NCI-H128 (cell line): ENCODE measurements at regions not wholly inside any gene's neighbourhood (a gene's known extent, or its start where the extent isn't known, plus 50 kb on each side); places are given as distances from the start of the nearest gene placed in this dataset.

Source experiments
- DNase-seq: peaks from one replicate; lab custom pipeline; 2025; ENCODE audit not compliant: unreplicated experiment; lab: John Stamatoyannopoulos, UW

- no peak for DNase-seq
Measured at GRCh38 chr13:109645831-109646230, 140.6 kb downstream of the IRS2 start.

- DNase-seq: no peak
Measured at GRCh38 chr13:109644956-109645355, 141.4 kb downstream of the IRS2 start.

- DNase-seq: no peak
Measured at GRCh38 chr13:109644069-109644750, 142.2 kb downstream of the IRS2 start.

- no peak for DNase-seq
Measured at GRCh38 chr13:109642358-109642757, 144.0 kb downstream of the IRS2 start.

GRCh38 chr13:109636736-109637135, 149.6 kb downstream of the IRS2 start:
- no peak for DNase-seq

GRCh38 chr13:109631069-109631468, 155.3 kb downstream of the IRS2 start:
- no peak for DNase-seq

GRCh38 chr13:109630271-109630670, 156.1 kb downstream of the IRS2 start:
- no peak for DNase-seq

- DNase-seq: no peak
Measured at GRCh38 chr13:109629737-109630136, 156.6 kb downstream of the IRS2 start.

- DNase-seq: no peak
Measured at GRCh38 chr13:109628251-109628699, 158.1 kb downstream of the IRS2 start.

- no peak for DNase-seq
Measured at GRCh38 chr13:109627649-109628048, 158.7 kb downstream of the IRS2 start.

GRCh38 chr13:109626386-109627171, 159.8 kb downstream of the IRS2 start:
- DNase-seq: no peak

GRCh38 chr13:109625156-109625555, 161.2 kb downstream of the IRS2 start:
- no peak for DNase-seq

GRCh38 chr13:109622006-109622405, 164.4 kb downstream of the IRS2 start:
- no peak for DNase-seq

GRCh38 chr13:109615721-109616420, 170.5 kb downstream of the IRS2 start:
- no peak for DNase-seq

- no peak for DNase-seq
Measured at GRCh38 chr13:109611912-109612691, 174.3 kb downstream of the IRS2 start.

- no peak for DNase-seq
Measured at GRCh38 chr13:109610517-109610916, 175.9 kb downstream of the IRS2 start.

- DNase-seq: no peak
Measured at GRCh38 chr13:109608503-109608902, 177.9 kb downstream of the IRS2 start.

- no peak for DNase-seq
Measured at GRCh38 chr13:109608059-109608458, 178.3 kb downstream of the IRS2 start.

GRCh38 chr13:109606520-109606919, 179.9 kb downstream of the IRS2 start:
- no peak for DNase-seq

- no peak for DNase-seq
Measured at GRCh38 chr13:109605846-109606245, 180.5 kb downstream of the IRS2 start.

- DNase-seq: no peak
Measured at GRCh38 chr13:109604894-109605293, 181.5 kb downstream of the IRS2 start.
